GM19023 (cell line): ENCODE measurements at regions not wholly inside any gene's neighbourhood (a gene's known extent, or its start where the extent isn't known, plus 50 kb on each side); places are given as distances from the start of the nearest gene placed in this dataset.
"Not testable (repeated sequence)": the region's sequence is repeated elsewhere in the genome, so short reads cannot be mapped to it uniquely, and the experiment has no call there.

Experiments
- ATAC-seq: cut with Tn5 transposase; IDR thresholded peaks from one replicate; pipeline ENCODE4 v1.9.1; 2021; ENCODE audit warnings: mild to moderate bottlenecking, moderate library complexity; ENCODE audit not compliant: unreplicated experiment

DNA sequence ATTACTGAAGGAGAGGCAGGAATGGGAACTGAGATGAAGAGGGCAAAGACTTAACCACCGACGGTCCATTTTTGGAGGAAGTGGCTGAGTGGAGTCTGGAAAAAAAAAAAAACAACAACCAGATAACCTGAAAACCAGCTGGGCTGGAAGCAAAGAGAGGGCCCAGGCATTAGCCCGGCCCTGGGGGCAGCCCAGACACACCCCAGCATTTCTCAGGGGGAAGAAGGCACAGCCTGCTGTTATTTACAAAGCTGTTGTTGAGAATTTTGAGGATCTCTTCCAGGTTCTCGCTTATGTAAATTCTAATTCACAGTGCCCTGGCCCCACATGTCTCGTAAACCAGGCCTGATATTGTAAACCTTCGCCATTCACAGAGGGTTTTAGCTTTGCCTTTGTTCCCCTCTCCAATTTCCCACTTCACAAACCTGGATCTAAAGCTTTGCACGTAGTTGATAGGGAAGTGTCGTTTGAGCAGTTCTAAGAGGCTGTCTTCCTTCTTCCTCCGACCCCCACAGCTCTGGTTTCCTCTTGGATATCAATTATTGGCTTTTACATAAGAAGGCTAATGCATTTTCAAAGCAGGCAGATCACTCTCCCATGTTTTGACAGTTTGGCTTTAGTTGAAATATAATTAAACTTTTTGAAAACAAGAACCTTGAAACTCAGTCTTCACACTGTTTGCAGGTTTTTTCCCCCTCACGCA is 161.8 kb upstream of the IRF2BP2 start:
- no peak for ATAC-seq

DNA sequence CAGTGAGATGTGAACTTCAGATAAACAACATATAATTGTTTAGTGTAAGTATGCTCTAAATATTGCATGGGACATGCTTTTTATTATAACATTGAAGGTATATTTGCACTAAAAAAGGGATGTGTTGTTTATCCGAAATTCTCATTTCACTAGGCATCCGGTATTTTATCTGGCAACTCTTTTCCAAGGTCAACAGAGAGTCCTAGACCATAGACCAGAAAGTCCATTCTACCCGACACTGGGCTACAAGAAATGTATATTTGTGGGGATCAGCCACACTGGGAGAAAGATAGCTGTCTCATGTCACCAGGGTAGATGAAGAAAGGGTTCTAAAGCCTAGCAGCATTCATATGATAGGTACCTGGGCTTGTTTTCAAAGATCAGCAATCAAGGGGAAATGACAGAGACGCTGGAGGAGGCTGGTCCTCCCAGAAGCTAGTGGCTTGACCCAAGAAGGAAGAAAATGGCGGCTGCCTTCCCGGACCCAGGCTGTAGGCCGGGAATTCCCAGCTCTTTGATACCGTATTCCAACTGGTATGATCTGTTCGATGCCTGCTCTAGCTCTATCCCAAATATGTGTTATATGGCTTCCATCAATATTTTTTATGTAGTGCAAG is 161.1 kb upstream of the IRF2BP2 start:
- no peak for ATAC-seq

- no peak for ATAC-seq
These were observed 160.2 kb upstream of the IRF2BP2 start for GRCh38 chr1:234769986-234770795.

DNA sequence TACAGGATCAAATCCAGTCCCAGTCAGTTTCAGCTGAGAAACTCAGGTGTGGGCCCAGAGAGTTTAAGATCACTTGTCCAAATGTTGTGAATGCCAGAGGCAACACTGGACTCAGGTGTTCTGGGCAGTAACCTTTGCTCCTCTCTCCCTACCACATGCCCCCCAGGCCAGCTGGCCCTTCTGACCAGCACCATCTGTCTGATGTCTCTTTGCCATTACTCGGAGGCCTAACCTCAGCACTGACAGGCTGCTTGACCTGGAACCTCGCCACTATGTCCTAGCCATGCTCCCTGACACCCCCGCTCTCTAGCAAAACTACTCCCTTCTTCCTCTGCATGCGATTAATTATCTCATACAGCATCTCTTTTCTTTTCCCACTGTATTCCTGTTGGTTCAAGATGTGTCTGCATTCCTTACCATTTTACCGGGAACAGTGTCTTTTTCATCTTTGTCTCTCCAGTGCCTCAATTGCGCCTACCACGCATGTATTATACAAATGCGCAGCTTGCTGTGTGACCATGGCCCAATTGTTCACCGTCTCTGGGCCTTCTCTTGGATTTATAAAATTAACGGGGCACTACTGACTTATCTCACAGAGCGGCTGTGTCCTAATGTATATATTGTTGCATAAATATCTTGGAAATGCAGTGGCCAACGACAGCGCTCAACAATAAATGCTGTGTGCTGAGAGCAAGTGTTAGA is 159.5 kb upstream of the IRF2BP2 start:
- no peak for ATAC-seq

- ATAC-seq = no peak
These were observed 158.7 kb upstream of the IRF2BP2 start for GRCh38 chr1:234768569-234769283.

- ATAC-seq = no peak
These were observed 158.2 kb upstream of the IRF2BP2 start for GRCh38 chr1:234768171-234768568.

GRCh38 chr1:234765672-234766071 is 155.7 kb upstream of the IRF2BP2 start:
- ATAC-seq = no peak

DNA sequence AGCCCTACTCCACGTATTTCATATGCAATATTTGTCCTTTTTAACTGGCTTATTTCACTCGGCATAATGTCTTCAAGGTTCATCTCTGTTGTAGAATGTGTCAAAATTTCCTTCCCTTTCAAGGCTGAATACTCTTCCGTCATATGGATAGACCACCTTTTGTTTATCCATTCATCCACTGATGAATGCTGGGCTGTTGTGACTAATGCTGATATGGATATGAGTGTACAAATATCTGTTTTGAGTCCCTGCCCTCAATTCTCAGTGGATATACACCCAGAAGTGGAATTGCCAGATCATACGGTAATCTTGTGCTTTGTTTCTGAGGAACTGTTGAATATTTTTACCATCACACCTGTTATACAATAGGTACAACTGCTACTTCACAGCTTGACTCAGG is 155.2 kb upstream of the IRF2BP2 start:
- ATAC-seq = no peak

GRCh38 chr1:234763910-234764309 is 153.9 kb upstream of the IRF2BP2 start:
- ATAC-seq = no peak

DNA sequence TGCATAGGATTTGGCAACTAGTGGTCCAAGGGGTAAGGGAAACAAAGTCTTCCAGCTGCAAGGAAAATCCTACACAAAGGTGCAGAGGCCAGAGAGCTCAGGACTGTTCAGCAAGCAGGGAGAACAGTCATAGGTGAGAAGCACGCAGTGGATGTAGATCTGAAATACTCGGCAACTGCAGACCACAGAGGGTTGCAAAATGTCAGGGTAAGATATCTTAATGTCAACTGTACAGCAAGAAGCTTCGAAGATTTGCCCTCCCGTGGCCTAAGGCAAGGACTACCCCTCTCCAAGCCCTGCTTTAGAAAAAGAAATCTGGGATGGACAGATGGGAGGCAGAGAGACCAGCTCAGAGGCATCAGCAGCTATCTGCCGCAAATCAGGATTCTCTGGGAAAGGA is 153.4 kb upstream of the IRF2BP2 start:
- ATAC-seq = no peak

- ATAC-seq = not testable (repeated sequence)
These were observed 152.1 kb upstream of the IRF2BP2 start for GRCh38 chr1:234762127-234762526.

DNA sequence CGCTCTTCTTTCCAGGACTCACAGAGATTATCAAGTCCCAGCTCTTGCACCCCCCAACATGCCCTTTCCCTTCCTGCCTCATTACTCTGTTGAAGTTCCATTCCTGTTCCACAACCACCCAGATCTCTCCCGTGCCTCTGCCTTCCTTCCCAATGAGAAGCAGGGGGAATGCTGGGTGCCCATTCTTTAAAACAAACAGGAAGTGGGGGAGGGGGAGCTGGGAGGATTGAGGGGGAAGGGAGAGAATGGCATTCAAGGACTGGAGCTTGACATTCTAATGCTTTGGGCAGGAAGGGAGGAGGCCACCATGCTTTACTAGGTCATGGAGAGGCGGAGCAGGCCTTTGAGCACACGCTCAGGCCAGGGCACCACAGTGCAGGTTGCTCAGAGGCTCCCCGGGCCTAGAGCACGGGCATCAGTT is 150.3 kb upstream of the IRF2BP2 start:
- no peak for ATAC-seq

DNA sequence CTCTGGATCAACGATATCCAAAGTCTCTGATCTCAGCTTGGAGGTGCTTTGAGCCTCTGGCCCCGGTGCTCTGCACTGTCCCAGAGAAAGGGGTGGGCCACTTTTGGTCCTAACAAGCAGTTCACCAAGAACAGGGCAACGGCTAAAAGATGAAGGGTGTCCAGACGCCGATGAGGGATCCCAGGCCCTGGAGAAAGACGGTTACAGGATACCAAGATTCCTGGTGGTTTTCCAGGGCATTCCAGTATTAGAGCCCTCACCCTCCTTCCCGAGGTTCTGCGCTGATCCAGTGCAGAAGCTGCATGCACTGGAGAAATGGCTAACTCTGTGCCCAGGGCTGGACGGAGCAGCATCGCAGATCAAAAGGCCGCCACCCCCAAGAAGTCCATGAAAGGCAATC is 149.9 kb upstream of the IRF2BP2 start:
- no peak for ATAC-seq

DNA sequence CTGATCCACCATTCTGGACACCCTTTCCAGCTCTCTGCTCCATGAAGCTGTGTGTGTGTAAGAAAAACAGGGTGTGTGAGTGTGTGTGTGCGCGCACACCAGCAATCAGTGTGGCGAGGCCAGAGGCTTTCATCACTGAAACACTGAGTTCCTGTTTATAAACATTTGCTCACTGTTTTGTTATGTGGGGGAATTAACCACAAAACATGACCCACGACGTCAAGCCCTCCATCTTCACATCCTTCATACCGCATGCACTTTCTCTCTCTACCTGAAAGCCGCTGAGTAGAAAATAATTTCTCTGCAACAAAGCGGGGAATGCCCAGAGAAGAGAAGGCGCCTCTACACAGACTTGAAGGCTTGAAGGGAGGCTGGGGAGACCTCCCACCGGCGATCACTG is 148.9 kb upstream of the IRF2BP2 start:
- ATAC-seq = no peak

GRCh38 chr1:234756857-234757256 is 146.9 kb upstream of the IRF2BP2 start:
- no peak for ATAC-seq

- no peak for ATAC-seq
These were observed 146.2 kb upstream of the IRF2BP2 start for GRCh38 chr1:234756066-234756774.

- ATAC-seq = no peak
These were observed 145.5 kb upstream of the IRF2BP2 start for GRCh38 chr1:234755449-234755863.

DNA sequence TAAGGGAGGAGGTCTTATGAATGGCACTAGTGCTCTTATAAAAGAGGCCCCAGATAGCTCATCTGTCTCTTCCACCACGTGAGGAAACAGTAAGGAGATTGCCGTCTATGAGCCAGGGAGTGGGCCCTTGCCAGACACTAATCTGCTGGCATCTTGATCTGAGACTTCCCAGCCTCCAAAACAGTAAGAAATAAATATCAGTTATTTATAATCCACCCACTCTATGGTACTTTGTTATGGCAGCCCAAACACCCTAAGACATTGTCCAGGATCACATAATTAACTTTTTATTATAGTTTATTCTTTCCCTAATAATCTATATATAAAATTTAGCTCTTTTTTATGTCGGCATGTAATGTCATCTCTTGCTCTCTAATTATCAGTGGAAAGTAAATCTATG is 144.0 kb upstream of the IRF2BP2 start:
- ATAC-seq = no peak

- ATAC-seq = no peak
These were observed 142.9 kb upstream of the IRF2BP2 start for GRCh38 chr1:234752927-234753326.

DNA sequence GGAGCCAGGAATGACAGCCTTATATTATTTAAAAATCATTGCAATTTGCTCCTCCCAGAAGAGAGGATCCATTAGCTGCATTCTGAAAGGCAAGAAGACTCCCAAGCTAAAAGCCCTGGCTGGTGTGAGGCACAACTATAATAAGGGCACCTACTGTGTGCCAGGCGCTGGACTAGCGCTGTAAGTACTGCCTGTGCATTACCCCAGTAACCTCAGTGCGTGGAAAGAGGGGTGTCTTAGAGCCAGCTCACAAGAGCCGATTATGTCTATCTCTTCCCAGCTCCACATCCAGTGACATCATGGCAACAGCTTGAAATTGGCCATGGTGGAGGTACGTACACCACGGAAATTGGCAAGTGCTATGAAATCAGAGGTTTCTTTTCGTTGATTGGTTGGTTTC is 141.7 kb upstream of the IRF2BP2 start:
- no peak for ATAC-seq
